ENCODE measurements at regions not wholly inside any gene's neighbourhood (a gene's known extent, or its start where the extent isn't known, plus 50 kb on each side); places are given as distances from the start of the nearest gene placed in this dataset.
"Not testable (repeated sequence)": the region's sequence is repeated elsewhere in the genome, so short reads cannot be mapped to it uniquely, and the experiment has no call there.

DNA sequence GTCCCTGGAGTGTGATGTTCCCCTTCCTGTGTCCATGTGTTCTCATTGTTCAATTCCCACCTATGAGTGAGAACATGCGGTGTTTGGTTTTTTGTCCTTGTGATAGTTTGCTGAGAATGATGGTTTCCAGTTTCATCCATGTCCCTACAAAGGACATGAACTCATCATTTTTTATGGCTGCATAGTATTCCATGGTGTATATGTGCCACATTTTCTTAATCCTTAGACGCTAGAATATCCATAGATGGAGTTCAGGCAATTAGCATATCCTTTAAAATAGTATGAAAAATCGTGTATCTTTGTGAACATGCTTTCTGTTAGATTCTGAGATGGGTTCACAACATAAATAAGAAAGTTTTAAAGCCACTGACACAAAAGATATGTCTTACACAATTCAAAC, 190.4 kb upstream of the TENT5A start:
- TF ChIP-seq, protein P1, sequence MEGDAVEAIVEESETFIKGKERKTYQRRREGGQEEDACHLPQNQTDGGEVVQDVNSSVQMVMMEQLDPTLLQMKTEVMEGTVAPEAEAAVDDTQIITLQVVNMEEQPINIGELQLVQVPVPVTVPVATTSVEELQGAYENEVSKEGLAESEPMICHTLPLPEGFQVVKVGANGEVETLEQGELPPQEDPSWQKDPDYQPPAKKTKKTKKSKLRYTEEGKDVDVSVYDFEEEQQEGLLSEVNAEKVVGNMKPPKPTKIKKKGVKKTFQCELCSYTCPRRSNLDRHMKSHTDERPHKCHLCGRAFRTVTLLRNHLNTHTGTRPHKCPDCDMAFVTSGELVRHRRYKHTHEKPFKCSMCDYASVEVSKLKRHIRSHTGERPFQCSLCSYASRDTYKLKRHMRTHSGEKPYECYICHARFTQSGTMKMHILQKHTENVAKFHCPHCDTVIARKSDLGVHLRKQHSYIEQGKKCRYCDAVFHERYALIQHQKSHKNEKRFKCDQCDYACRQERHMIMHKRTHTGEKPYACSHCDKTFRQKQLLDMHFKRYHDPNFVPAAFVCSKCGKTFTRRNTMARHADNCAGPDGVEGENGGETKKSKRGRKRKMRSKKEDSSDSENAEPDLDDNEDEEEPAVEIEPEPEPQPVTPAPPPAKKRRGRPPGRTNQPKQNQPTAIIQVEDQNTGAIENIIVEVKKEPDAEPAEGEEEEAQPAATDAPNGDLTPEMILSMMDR (IDR thresholded peaks at IDR 0.05) = not testable (repeated sequence)
- not testable (repeated sequence) for TF ChIP-seq POLR2A (IDR thresholded peaks at IDR 0.05)
